ENCODE measurements at regions not wholly inside any gene's neighbourhood (a gene's known extent, or its start where the extent isn't known, plus 50 kb on each side); places are given as distances from the start of the nearest gene placed in this dataset.

- DNase-seq (no peak), ATAC-seq (no peak)
- Histone ChIP-seq H3K36me3 (no peaks in the 10 kb centered on the region), H3K27ac (no peak overlapping the region), H3K9me3 (no peaks in the 10 kb centered on the region), H3K27me3 (no peaks in the 10 kb centered on the region), H3K4me1 (no peaks in the 10 kb centered on the region), H3K4me3 (no peak overlapping the region)
- no peak for TF ChIP-seq POLR2A (IDR thresholded peaks at IDR 0.05)
- TF ChIP-seq CTCF (IDR thresholded peaks at IDR 0.05 in 4 of 5, conservative IDR thresholded peaks at IDR 0.05 in 1 of 5) = no peak
- intact Hi-C loops (cut with DNase I; ENCODE audit: low total_unique reads) = no loop called here
- in situ Hi-C loops (cut with MboI; ENCODE audit: low sequenced_read_pairs in 4 of 4) = no loop called here
Observed at GRCh38 chr4:32631831-32632230, 1911.7 kb downstream of the PCDH7 start.

GRCh38 chr4:32633421-32633820, 1913.3 kb downstream of the PCDH7 start:
- no peak for ATAC-seq
- intact Hi-C loops (cut with DNase I; ENCODE audit: low total_unique reads) (no loop called here), in situ Hi-C loops (cut with MboI; ENCODE audit: low sequenced_read_pairs in 4 of 4) (no loop called here)
- Histone ChIP-seq H3K36me3 (no peaks in the 10 kb centered on the region), H3K27ac (no peak overlapping the region), H3K4me3 (no peak overlapping the region), H3K27me3 (no peaks in the 10 kb centered on the region), H3K4me1 (no peaks in the 10 kb centered on the region), H3K9me3 (no peaks in the 10 kb centered on the region)
- DNase-seq = no peak
- TF ChIP-seq POLR2A (IDR thresholded peaks at IDR 0.05) = no peak
- no peak for TF ChIP-seq CTCF (IDR thresholded peaks at IDR 0.05 in 4 of 5, conservative IDR thresholded peaks at IDR 0.05 in 1 of 5)

GRCh38 chr4:32645653-32646052, 1925.5 kb downstream of the PCDH7 start:
- no peaks in the 10 kb centered on the region for H3K4me1 ChIP-seq
- no peak for ATAC-seq
- no peak overlapping the region for H3K4me3 ChIP-seq
- no peaks in the 10 kb centered on the region for H3K27me3 ChIP-seq
- TF ChIP-seq POLR2A (IDR thresholded peaks at IDR 0.05) (no peak), CTCF (IDR thresholded peaks at IDR 0.05 in 4 of 5, conservative IDR thresholded peaks at IDR 0.05 in 1 of 5) (no peak)
- H3K9me3 ChIP-seq = no peaks in the 10 kb centered on the region
- no peak overlapping the region for H3K27ac ChIP-seq
- in situ Hi-C loops (cut with MboI; ENCODE audit: low sequenced_read_pairs in 4 of 4) (no loop called here), intact Hi-C loops (cut with DNase I; ENCODE audit: low total_unique reads) (no loop called here)
- no peaks in the 10 kb centered on the region for H3K36me3 ChIP-seq
- no peak for DNase-seq

- no peaks in the 10 kb centered on the region for H3K27me3 ChIP-seq
- no peak overlapping the region for H3K27ac ChIP-seq
- intact Hi-C loops (cut with DNase I; ENCODE audit: low total_unique reads) (no loop called here), in situ Hi-C loops (cut with MboI; ENCODE audit: low sequenced_read_pairs in 4 of 4) (no loop called here)
- no peak for TF ChIP-seq POLR2A (IDR thresholded peaks at IDR 0.05)
- TF ChIP-seq CTCF (IDR thresholded peaks at IDR 0.05 in 4 of 5, conservative IDR thresholded peaks at IDR 0.05 in 1 of 5) = no peak
- no peaks in the 10 kb centered on the region for H3K4me1 ChIP-seq
- no peaks in the 10 kb centered on the region for H3K9me3 ChIP-seq
- no peak for ATAC-seq
- H3K4me3 ChIP-seq = no peak overlapping the region
- no peak for DNase-seq
- H3K36me3 ChIP-seq = no peaks in the 10 kb centered on the region
Observed at GRCh38 chr4:32658019-32658418, 1937.8 kb downstream of the PCDH7 start.

- no peaks in the 10 kb centered on the region for H3K4me1 ChIP-seq
- H3K36me3 ChIP-seq = no peaks in the 10 kb centered on the region
- no peak overlapping the region for H3K27ac ChIP-seq
- ATAC-seq = no peak
- no peak for TF ChIP-seq POLR2A (IDR thresholded peaks at IDR 0.05)
- no peak for TF ChIP-seq CTCF (IDR thresholded peaks at IDR 0.05 in 4 of 5, conservative IDR thresholded peaks at IDR 0.05 in 1 of 5)
- DNase-seq = no peak
- H3K27me3 ChIP-seq = no peaks in the 10 kb centered on the region
- in situ Hi-C loops (cut with MboI; ENCODE audit: low sequenced_read_pairs in 4 of 4) = no loop called here
- no peak overlapping the region for H3K4me3 ChIP-seq
- no peaks in the 10 kb centered on the region for H3K9me3 ChIP-seq
- intact Hi-C loops (cut with DNase I; ENCODE audit: low total_unique reads) = no loop called here
Observed at GRCh38 chr4:32661229-32661628, 1941.1 kb downstream of the PCDH7 start.
